Ishikawa (cell line): ENCODE measurements at regions not wholly inside any gene's neighbourhood (a gene's known extent, or its start where the extent isn't known, plus 50 kb on each side); places are given as distances from the start of the nearest gene placed in this dataset.

Source experiments
- CEBPB ChIP-seq: IDR thresholded peaks from 2 replicates; pipeline ENCODE4 v1.6.1; 2012
- EP300 ChIP-seq: IDR thresholded peaks from 2 replicates; pipeline ENCODE4 v1.6.1; 2012; ENCODE audit warnings: borderline replicate concordance
- FOXM1 ChIP-seq: IDR thresholded peaks from 2 replicates; pipeline ENCODE4 v1.6.1; 2012; ENCODE audit warnings: low read depth, borderline replicate concordance
- TAF1 ChIP-seq: IDR thresholded peaks from 2 replicates; pipeline ENCODE4 v1.6.1; 2012; ENCODE audit warnings: low read depth, mild to moderate bottlenecking
- YY1 ChIP-seq: IDR thresholded peaks from 2 replicates; pipeline ENCODE4 v1.6.1; 2012; ENCODE audit warnings: low read depth
- TF ChIP-seq, protein P1 (sequence below): IDR thresholded peaks from 2 replicates; pipeline ENCODE4 v1.6.1; 2012; ENCODE audit warnings: low read depth, mild to moderate bottlenecking
- TF ChIP-seq, protein P2 (sequence below): IDR thresholded peaks from 2 replicates; pipeline ENCODE4 v1.6.1; 2012

DNA sequence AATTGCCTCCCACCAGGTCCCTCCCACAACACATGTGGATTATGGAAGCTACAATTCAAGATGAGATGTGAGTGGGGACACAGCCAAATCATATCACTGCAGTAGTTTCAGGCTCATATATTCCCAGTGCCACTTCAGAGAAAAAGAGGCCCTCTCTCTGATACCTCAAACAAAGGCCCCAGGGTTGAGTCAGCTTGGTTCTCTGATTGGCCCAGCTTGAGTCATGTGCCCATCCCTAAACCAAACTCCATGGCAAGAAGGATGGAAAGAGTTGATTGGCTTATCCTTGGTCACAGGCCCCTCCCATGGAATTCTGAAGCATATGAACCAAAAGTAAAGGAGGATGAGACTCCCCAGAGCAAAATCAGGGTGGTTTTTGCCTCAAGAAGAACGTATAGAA lies 75.9 kb upstream of the IRX6 start:
- TF ChIP-seq, protein P1, sequence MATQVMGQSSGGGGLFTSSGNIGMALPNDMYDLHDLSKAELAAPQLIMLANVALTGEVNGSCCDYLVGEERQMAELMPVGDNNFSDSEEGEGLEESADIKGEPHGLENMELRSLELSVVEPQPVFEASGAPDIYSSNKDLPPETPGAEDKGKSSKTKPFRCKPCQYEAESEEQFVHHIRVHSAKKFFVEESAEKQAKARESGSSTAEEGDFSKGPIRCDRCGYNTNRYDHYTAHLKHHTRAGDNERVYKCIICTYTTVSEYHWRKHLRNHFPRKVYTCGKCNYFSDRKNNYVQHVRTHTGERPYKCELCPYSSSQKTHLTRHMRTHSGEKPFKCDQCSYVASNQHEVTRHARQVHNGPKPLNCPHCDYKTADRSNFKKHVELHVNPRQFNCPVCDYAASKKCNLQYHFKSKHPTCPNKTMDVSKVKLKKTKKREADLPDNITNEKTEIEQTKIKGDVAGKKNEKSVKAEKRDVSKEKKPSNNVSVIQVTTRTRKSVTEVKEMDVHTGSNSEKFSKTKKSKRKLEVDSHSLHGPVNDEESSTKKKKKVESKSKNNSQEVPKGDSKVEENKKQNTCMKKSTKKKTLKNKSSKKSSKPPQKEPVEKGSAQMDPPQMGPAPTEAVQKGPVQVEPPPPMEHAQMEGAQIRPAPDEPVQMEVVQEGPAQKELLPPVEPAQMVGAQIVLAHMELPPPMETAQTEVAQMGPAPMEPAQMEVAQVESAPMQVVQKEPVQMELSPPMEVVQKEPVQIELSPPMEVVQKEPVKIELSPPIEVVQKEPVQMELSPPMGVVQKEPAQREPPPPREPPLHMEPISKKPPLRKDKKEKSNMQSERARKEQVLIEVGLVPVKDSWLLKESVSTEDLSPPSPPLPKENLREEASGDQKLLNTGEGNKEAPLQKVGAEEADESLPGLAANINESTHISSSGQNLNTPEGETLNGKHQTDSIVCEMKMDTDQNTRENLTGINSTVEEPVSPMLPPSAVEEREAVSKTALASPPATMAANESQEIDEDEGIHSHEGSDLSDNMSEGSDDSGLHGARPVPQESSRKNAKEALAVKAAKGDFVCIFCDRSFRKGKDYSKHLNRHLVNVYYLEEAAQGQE = no peak
- no peak for TF ChIP-seq TAF1
- TF ChIP-seq CEBPB = no peak
- no peak for TF ChIP-seq EP300
- TF ChIP-seq, protein P2, sequence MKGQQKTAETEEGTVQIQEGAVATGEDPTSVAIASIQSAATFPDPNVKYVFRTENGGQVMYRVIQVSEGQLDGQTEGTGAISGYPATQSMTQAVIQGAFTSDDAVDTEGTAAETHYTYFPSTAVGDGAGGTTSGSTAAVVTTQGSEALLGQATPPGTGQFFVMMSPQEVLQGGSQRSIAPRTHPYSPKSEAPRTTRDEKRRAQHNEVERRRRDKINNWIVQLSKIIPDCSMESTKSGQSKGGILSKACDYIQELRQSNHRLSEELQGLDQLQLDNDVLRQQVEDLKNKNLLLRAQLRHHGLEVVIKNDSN = no peak
- TF ChIP-seq FOXM1 = no peak
- TF ChIP-seq YY1 = no peak
